Esophagus muscularis mucosa (tissue), 4 donors: ENCODE measurements at regions not wholly inside any gene's neighbourhood (a gene's known extent, or its start where the extent isn't known, plus 50 kb on each side); places are given as distances from the start of the nearest gene placed in this dataset.

ENCODE experiments used
- DNase-seq: peaks from one replicate; pipeline ENCODE4 v3.0.0-alpha.2; 2017; ENCODE audit errors: extremely low spot score
- H3K27ac ChIP-seq, 4 donors: fragments of 200-600 bp; sonication (generic); replicated peaks in 1 of 4; 1 replicate in 3 of 4; 2 replicates in 1 of 4; pipeline ENCODE4 v1.5.1; 2016 to 2019; ENCODE audit warnings: mild to moderate bottlenecking in 1 of 4
- H3K27me3 ChIP-seq, 4 donors: fragments of 200-600 bp; sonication (generic); one replicate each; pipeline versions ENCODE4 v1.5.1 to v1.6.0; 2016 to 2019
- H3K36me3 ChIP-seq, 4 donors: fragments of 200-600 bp; sonication (generic); one replicate each; pipeline ENCODE4 v1.5.1; 2016 to 2019
- H3K4me1 ChIP-seq, 4 donors: fragments of 200-600 bp; sonication (generic); one replicate each; pipeline ENCODE4 v1.5.1; 2016 to 2019
- H3K4me3 ChIP-seq, 4 donors: fragments of 200-600 bp; sonication (generic); 1 replicate in 2 of 4; 2 replicates in 2 of 4; pipeline ENCODE4 v1.5.1; 2016 to 2019; ENCODE audit warnings: mild to moderate bottlenecking in 4 of 4, moderate library complexity in 1 of 4
- H3K9me3 ChIP-seq, 4 donors: fragments of 200-600 bp; sonication (generic); 1 replicate in 3 of 4; 2 replicates in 1 of 4; pipeline ENCODE4 v1.5.1; 2016 to 2019
- CTCF ChIP-seq, 3 experiments: fragments of 200-600 bp in 2 of 3; fragments of 450-650 bp in 1 of 3; sonication (generic) in 2 of 3; IDR thresholded peaks; one replicate each; pipeline ENCODE4 v1.5.1; 2017 to 2019; ENCODE audit warnings: antibody characterized with exemption in 3 of 3, mild to moderate bottlenecking in 2 of 3, moderate library complexity in 1 of 3
- EP300 ChIP-seq: sonication (generic); formaldehyde crosslinking; IDR thresholded peaks from one replicate; pipeline ENCODE4 v1.6.1; 2017; ENCODE audit warnings: antibody characterized with exemption
- POLR2A ChIP-seq: fragments of 450-650 bp; IDR thresholded peaks from one replicate; pipeline ENCODE4 v1.6.1; 2017; ENCODE audit warnings: antibody characterized with exemption, moderate library complexity, mild to moderate bottlenecking, low read depth
- POLR2AphosphoS5 ChIP-seq, 2 donors: sonication (generic); formaldehyde crosslinking; IDR thresholded peaks; one replicate each; pipeline ENCODE4 v1.6.1; 2017; ENCODE audit warnings: antibody characterized with exemption in 2 of 2
- WGBS: methylation state at CpG from one replicate; pipeline ENCODE4 v1.1.5; 2018; 5-methylcytosine and 5-hydroxymethylcytosine counted together
- intact Hi-C: fragments of 100-400 bp; cut with DNase I; formaldehyde crosslinking; loops from one replicate; pipeline ENCODE4 v1.15.1; 2023

DNA sequence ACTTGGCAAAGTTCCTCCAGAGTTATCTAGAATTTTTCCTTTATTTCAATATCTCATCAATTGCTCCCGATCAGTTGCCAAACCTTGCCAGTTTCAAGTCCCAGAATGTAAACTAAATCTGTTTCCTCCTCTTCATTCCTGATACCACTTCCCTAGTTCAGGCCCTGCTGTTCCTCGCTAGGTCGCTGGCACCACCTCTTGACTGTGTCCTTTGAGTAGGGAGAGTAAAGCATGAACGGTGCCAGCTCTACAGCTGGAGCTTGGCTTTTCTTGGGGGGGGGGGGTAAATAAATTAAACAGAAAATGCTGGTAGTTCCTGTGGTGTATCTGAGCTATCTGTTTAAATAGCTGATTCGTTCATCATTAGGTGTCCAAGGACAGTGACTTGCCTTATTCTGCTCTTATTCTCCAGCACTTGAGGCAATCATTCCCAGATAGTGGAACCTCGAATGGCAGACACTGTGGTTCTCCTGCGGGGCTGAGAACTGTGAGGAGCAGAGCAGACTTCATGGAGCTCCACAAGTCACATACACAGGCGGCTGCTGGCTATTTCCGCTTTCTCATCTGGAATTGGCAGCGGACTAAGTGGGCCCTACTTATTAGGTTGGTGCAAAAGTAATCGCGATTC is 168.3 kb upstream of the FAT1 start:
- no peaks in the 10 kb centered on the region for H3K4me1 ChIP-seq
- no peaks in the 10 kb centered on the region for H3K9me3 ChIP-seq
- intact Hi-C loops: no loop called here
- H3K27me3 ChIP-seq: no peaks in the 10 kb centered on the region
- no peak overlapping the region for H3K27ac ChIP-seq
- DNase-seq: peak; percentile 74
- H3K36me3 ChIP-seq: no peaks in the 10 kb centered on the region
- H3K4me3 ChIP-seq: no peak overlapping the region
- 80% methylated on average over 12 of the region's 12 CpGs for WGBS
- no peak for TF ChIP-seq POLR2AphosphoS5 (IDR thresholded peaks at IDR 0.05)
- TF ChIP-seq CTCF (IDR thresholded peaks at IDR 0.05): no peak
- TF ChIP-seq EP300: no peak
- no peak for TF ChIP-seq POLR2A

DNA sequence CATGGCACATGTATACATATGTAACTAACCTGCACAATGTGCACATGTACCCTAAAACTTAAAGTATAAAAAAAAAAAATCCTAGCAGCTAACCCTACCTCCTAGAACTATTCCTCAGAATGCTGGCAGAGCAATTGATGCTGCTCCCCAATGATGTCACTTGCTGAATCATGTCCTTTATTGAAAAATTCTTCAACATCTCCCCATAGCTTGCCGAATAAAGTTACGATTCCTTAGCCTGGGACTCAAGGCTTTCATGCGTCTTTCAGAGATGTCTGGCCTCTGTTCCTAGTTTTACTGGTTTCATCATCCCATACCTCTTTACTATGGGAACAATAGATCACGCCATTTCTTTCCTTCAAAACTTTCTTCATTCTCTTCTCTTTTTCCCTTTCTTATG is 174.7 kb upstream of the FAT1 start:
- no peak overlapping the region for H3K4me3 ChIP-seq
- H3K4me1 ChIP-seq: peaks cover 0 to 16% (median 4%) of the 10 kb centered on the region in 4 donors
- no peaks in the 10 kb centered on the region for H3K9me3 ChIP-seq
- H3K36me3 ChIP-seq: no peaks in the 10 kb centered on the region
- TF ChIP-seq CTCF (IDR thresholded peaks at IDR 0.05) (no peak), EP300 (no peak), POLR2AphosphoS5 (IDR thresholded peaks at IDR 0.05) (no peak), POLR2A (no peak)
- no peak overlapping the region for H3K27ac ChIP-seq
- H3K27me3 ChIP-seq: no peaks in the 10 kb centered on the region
- WGBS: 99% methylated on average over 4 of the region's 4 CpGs
- intact Hi-C loops: no loop called here
- DNase-seq: no peak

GRCh38 chr4:186900232-186900900 is 176.7 kb upstream of the FAT1 start:
- WGBS: 61% methylated on average over 9 of the region's 9 CpGs
- DNase-seq: peak; percentile 21
- Histone ChIP-seq H3K27me3 (no peaks in the 10 kb centered on the region), H3K4me3 (no peak overlapping the region), H3K36me3 (no peaks in the 10 kb centered on the region), H3K27ac (no peak overlapping the region), H3K9me3 (no peaks in the 10 kb centered on the region), H3K4me1 (peaks cover 0 to 16% (median 4%) of the 10 kb centered on the region in 4 donors)
- intact Hi-C loops: no loop called here
- TF ChIP-seq EP300: no peak
- TF ChIP-seq POLR2A: no peak
- no peak for TF ChIP-seq POLR2AphosphoS5 (IDR thresholded peaks at IDR 0.05)
- TF ChIP-seq CTCF (IDR thresholded peaks at IDR 0.05): no peak

DNA sequence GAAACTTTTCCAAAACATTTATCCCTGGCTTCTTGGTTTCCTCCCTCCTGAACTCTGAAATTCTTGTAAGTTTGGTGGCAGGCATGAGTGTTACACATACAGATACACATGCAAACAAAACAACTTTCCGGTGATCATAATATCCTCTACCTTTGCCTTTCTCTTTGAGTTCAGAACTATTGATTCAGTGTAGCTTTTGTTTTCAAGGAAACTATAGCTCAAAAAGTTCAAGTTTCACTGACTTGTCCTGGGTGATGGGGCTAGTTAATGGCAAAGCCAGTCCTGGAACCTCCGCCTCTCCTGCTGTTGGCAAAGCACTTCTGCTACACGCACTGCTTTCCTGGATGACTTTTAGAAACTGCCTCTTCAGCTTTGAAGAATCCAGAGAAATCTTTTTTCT is 177.3 kb upstream of the FAT1 start:
- no peaks in the 10 kb centered on the region for H3K27me3 ChIP-seq
- no peaks in the 10 kb centered on the region for H3K9me3 ChIP-seq
- no peak for TF ChIP-seq POLR2A
- no peak for TF ChIP-seq CTCF (IDR thresholded peaks at IDR 0.05)
- no peak for TF ChIP-seq EP300
- TF ChIP-seq POLR2AphosphoS5 (IDR thresholded peaks at IDR 0.05): no peak
- no peak overlapping the region for H3K27ac ChIP-seq
- no peaks in the 10 kb centered on the region for H3K36me3 ChIP-seq
- intact Hi-C loops: no loop called here
- 77% methylated on average over 3 of the region's 3 CpGs for WGBS
- DNase-seq: peak; percentile 26
- no peak overlapping the region for H3K4me3 ChIP-seq
- peaks cover 0 to 16% (median 4%) of the 10 kb centered on the region in 4 donors for H3K4me1 ChIP-seq
